ENCODE measurements at regions not wholly inside any gene's neighbourhood (a gene's known extent, or its start where the extent isn't known, plus 50 kb on each side); places are given as distances from the start of the nearest gene placed in this dataset.

- no peak for TF ChIP-seq CTCF (IDR thresholded peaks at IDR 0.05)
- no peaks in the 10 kb centered on the region for H3K36me3 ChIP-seq (ENCODE audit: insufficient read depth in 1 of 2, low read depth in 1 of 2)
- no peak overlapping the region for H3K27ac ChIP-seq
- 66 to 77% (median 73%) methylated on average over 3 of the region's 3 CpGs for WGBS, 3 donors
- no peak for DNase-seq
- H3K9me3 ChIP-seq: no peaks in the 10 kb centered on the region
- H3K4me1 ChIP-seq: no peaks in the 10 kb centered on the region
- no peak overlapping the region for H3K4me3 ChIP-seq
- no peak for ATAC-seq
- H3K27me3 ChIP-seq (ENCODE audit: insufficient read depth in 3 of 3, low read length in 2 of 3): no peaks in the 10 kb centered on the region
- intact Hi-C loops (cut with DNase I): no loop called here
Measured at GRCh38 chr6:147735924-147736323, 227.4 kb downstream of the SAMD5 start.

GRCh38 chr6:147737115-147737514, 228.6 kb downstream of the SAMD5 start:
- Histone ChIP-seq H3K27me3 (ENCODE audit: insufficient read depth in 3 of 3, low read length in 2 of 3) (no peaks in the 10 kb centered on the region), H3K36me3 (ENCODE audit: insufficient read depth in 1 of 2, low read depth in 1 of 2) (no peaks in the 10 kb centered on the region), H3K27ac (no peak overlapping the region), H3K4me3 (no peak overlapping the region), H3K9me3 (no peaks in the 10 kb centered on the region), H3K4me1 (no peaks in the 10 kb centered on the region)
- intact Hi-C loops (cut with DNase I): no loop called here
- DNase-seq: no peak
- ATAC-seq: no peak
- WGBS, 3 donors: 70 to 85% (median 76%) methylated on average over 5 of the region's 5 CpGs
- TF ChIP-seq CTCF (IDR thresholded peaks at IDR 0.05): no peak

GRCh38 chr6:147738099-147738498, 229.6 kb downstream of the SAMD5 start:
- TF ChIP-seq CTCF (IDR thresholded peaks at IDR 0.05): no peak
- Histone ChIP-seq H3K27ac (no peak overlapping the region), H3K27me3 (ENCODE audit: insufficient read depth in 3 of 3, low read length in 2 of 3) (no peaks in the 10 kb centered on the region), H3K4me1 (no peaks in the 10 kb centered on the region), H3K4me3 (no peak overlapping the region), H3K36me3 (ENCODE audit: insufficient read depth in 1 of 2, low read depth in 1 of 2) (no peaks in the 10 kb centered on the region), H3K9me3 (no peaks in the 10 kb centered on the region)
- DNase-seq: no peak
- no peak for ATAC-seq
- intact Hi-C loops (cut with DNase I): no loop called here
- WGBS, 3 donors: 91 to 94% (median 91%) methylated on average over 8 of the region's 8 CpGs

GRCh38 chr6:147738516-147739162, 230.1 kb downstream of the SAMD5 start:
- WGBS, 3 donors: 18 to 26% (median 22%) methylated on average over 3 of the region's 3 CpGs
- no peak for DNase-seq
- intact Hi-C loops (cut with DNase I): no loop called here
- H3K4me3 ChIP-seq: no peak overlapping the region
- H3K27ac ChIP-seq: no peak overlapping the region
- H3K27me3 ChIP-seq (ENCODE audit: insufficient read depth in 3 of 3, low read length in 2 of 3): no peaks in the 10 kb centered on the region
- H3K9me3 ChIP-seq: no peaks in the 10 kb centered on the region
- H3K4me1 ChIP-seq: no peaks in the 10 kb centered on the region
- ATAC-seq: no peak
- no peak for TF ChIP-seq CTCF (IDR thresholded peaks at IDR 0.05)
- H3K36me3 ChIP-seq (ENCODE audit: insufficient read depth in 1 of 2, low read depth in 1 of 2): no peaks in the 10 kb centered on the region

- Histone ChIP-seq H3K4me3 (no peak overlapping the region), H3K36me3 (ENCODE audit: insufficient read depth in 1 of 2, low read depth in 1 of 2) (no peaks in the 10 kb centered on the region), H3K27ac (no peak overlapping the region), H3K27me3 (ENCODE audit: insufficient read depth in 3 of 3, low read length in 2 of 3) (no peaks in the 10 kb centered on the region), H3K4me1 (no peaks in the 10 kb centered on the region), H3K9me3 (no peaks in the 10 kb centered on the region)
- DNase-seq (no peak), ATAC-seq (no peak)
- WGBS, 3 donors: 72 to 82% (median 73%) methylated on average over 3 of the region's 3 CpGs
- intact Hi-C loops (cut with DNase I): no loop called here
- TF ChIP-seq CTCF (IDR thresholded peaks at IDR 0.05): no peak
Measured at GRCh38 chr6:147740326-147740725, 231.8 kb downstream of the SAMD5 start.
